K562 (cell line): ENCODE measurements at regions not wholly inside any gene's neighbourhood (a gene's known extent, or its start where the extent isn't known, plus 50 kb on each side); places are given as distances from the start of the nearest gene placed in this dataset.

ENCODE experiments used
- ATAC-seq: fragments of 200-7000 bp; cut with Tn5 transposase; 3 replicates; pipeline ENCODE4 v1.9.1; 2020; ENCODE audit warnings: moderate library complexity
- BruUV-seq: library from RNA; stranded (reverse); fragments of 400-500 nt; replicated peaks from 2 replicates; lab custom pipeline; 2021; lab: Mats Ljungman, UMichigan
- CTCF ChIA-PET: fragments of 300-600 bp; formaldehyde crosslinking; extraction: SDS; loops from one replicate; lab custom pipeline; 2021; ENCODE audit warnings: low intra/inter-chr PET ratio; lab: Yijun Ruan, JAX
- POLR2A ChIA-PET: fragments of 300-600, 350-650 bp; sonication (Branson Sonifier 250); formaldehyde crosslinking; extraction: SDS; loops from one replicate; lab custom pipeline; 2021; ENCODE audit warnings: antibody characterized with exemption, inconsistent platforms; lab: Yijun Ruan, JAX
- DNase-seq, 4 experiments: peaks; one replicate each; pipeline versions ENCODE4 v3.0.0 to v3.0.0-alpha.2; 2011 to 2018; ENCODE audit warnings: low spot score in 3 of 4, mixed read lengths in 3 of 4; ENCODE audit errors: extremely low read depth in 1 of 4
- FAIRE-seq: peaks from 2 replicates; lab custom pipeline; 2011; peaks lifted over from hg19 to GRCh38; lab: Jason Lieb, UNC
- H2AFZ ChIP-seq: 2 replicates; pipeline ENCODE4 v1.6.0; 2011; ENCODE audit warnings: low read depth, low read length, control low read depth, inconsistent platforms
- H3K27ac ChIP-seq: fragments of 200-600 bp; 3 replicates; pipeline ENCODE4 v1.8.0; 2011; ENCODE audit warnings: low read depth, mild to moderate bottlenecking, control low read depth, inconsistent platforms, low read length, moderate library complexity, mixed read lengths; ENCODE audit errors: extremely low read depth
- H3K27me3 ChIP-seq, 2 experiments: fragments of 300-600 bp in 1 of 2; 2 replicates in 1 of 2; 3 replicates in 1 of 2; pipeline versions ENCODE4 v1.6.0 to v1.8.0; 2011; ENCODE audit warnings: inconsistent platforms in 2 of 2, low read length in 2 of 2, mild to moderate bottlenecking in 1 of 2, mixed read lengths in 1 of 2, moderate library complexity in 1 of 2; ENCODE audit not compliant: control insufficient read depth in 2 of 2, insufficient read depth in 2 of 2
- H3K36me3 ChIP-seq: fragments of 300-600 bp; 3 replicates; pipeline ENCODE4 v1.8.0; 2011; ENCODE audit warnings: mild to moderate bottlenecking, low read length, inconsistent platforms; ENCODE audit not compliant: control insufficient read depth, insufficient read depth
- H3K4me1 ChIP-seq, 2 experiments: fragments of 200-600 bp in 1 of 2; replicated peaks in 1 of 2; 2 replicates in 1 of 2; 3 replicates in 1 of 2; pipeline versions ENCODE4 v1.5.1 to v1.8.0; 2011; ENCODE audit warnings: inconsistent platforms in 2 of 2, low read length in 2 of 2, mild to moderate bottlenecking in 1 of 2, mixed read lengths in 1 of 2, moderate library complexity in 1 of 2; ENCODE audit not compliant: control insufficient read depth in 2 of 2, insufficient read depth in 2 of 2
- H3K4me2 ChIP-seq: 2 replicates; pipeline ENCODE4 v1.6.1; 2011; ENCODE audit warnings: low read length, control low read depth, inconsistent platforms, mixed read lengths; ENCODE audit not compliant: insufficient read depth
- H3K4me3 ChIP-seq: fragments of 200-600 bp; sonication (generic), shearing (Covaris generic); 2 replicates; pipeline ENCODE4 v1.5.1; 2016; ENCODE audit warnings: control low read depth, inconsistent platforms
- H3K79me2 ChIP-seq: fragments of 200-600 bp; 3 replicates; pipeline ENCODE4 v1.8.0; 2011; ENCODE audit warnings: low read length, inconsistent platforms; ENCODE audit not compliant: control insufficient read depth, insufficient read depth
- H3K9ac ChIP-seq, 2 experiments: 2 replicates each; pipeline versions ENCODE4 v1.6.0 to v1.6.1; 2011; ENCODE audit warnings: low read depth in 2 of 2, low read length in 2 of 2, control low read depth in 1 of 2, inconsistent platforms in 1 of 2, mild to moderate bottlenecking in 1 of 2, mixed read lengths in 1 of 2; ENCODE audit not compliant: insufficient read depth in 1 of 2
- H3K9me1 ChIP-seq: one replicate; pipeline ENCODE4 v1.6.0; 2011; ENCODE audit warnings: inconsistent platforms, mild to moderate bottlenecking, low read length, moderate library complexity; ENCODE audit not compliant: control insufficient read depth, insufficient read depth
- H3K9me3 ChIP-seq: replicated peaks from 2 replicates; pipeline ENCODE4 v1.5.1; 2011; ENCODE audit warnings: low read depth, low read length, inconsistent platforms; ENCODE audit not compliant: control insufficient read depth, insufficient read depth
- H4K20me1 ChIP-seq: replicated peaks from 2 replicates; pipeline ENCODE4 v1.6.1; 2011; ENCODE audit warnings: low read length, inconsistent platforms, mixed read lengths; ENCODE audit not compliant: control insufficient read depth, insufficient read depth
- MEIS2 ChIP-seq: fragments of 450-650 bp; IDR thresholded peaks from 2 replicates; pipeline ENCODE4 v1.6.1; 2014; ENCODE audit warnings: mild to moderate bottlenecking; ENCODE audit not compliant: partially characterized antibody
- RBM15 ChIP-seq: fragments of 200-400 bp; formaldehyde crosslinking; IDR thresholded peaks from 2 replicates; pipeline ENCODE4 v1.6.1; 2018; ENCODE audit warnings: mild to moderate bottlenecking, low read length, moderate library complexity; ENCODE audit not compliant: insufficient read depth
- WGBS: fragments of 100-300 bp; shearing (Covaris generic); methylation state at CpG from one replicate; pipeline ENCODE4 v1.1.6; 2016; ENCODE audit warnings: low coverage, mixed read lengths; ENCODE audit not compliant: insufficient coverage; ENCODE audit errors: missing lambda C conversion rate; 5-methylcytosine and 5-hydroxymethylcytosine counted together
- in situ Hi-C: fragments of 300-500 bp; cut with MboI; formaldehyde crosslinking; loops from 4 replicates; pipeline ENCODE4 v1.15.0; 2018; ENCODE audit warnings: inconsistent platforms, mixed read lengths
- intact Hi-C: fragments of 100-400 bp; cut with micrococcal nuclease; formaldehyde crosslinking; loops from 2 replicates; pipeline ENCODE4 v1.14.2; 2022
- TF ChIP-seq, protein P1 (sequence below), 2 experiments: IDR thresholded peaks in 1 of 2; conservative IDR thresholded peaks in 1 of 2; 2 replicates each; pipeline ENCODE4 v1.6.1; 2016; ENCODE audit warnings: low read depth in 2 of 2, mild to moderate bottlenecking in 1 of 2, missing compliant biosample characterization in 1 of 2, missing genetic modification characterization in 1 of 2, moderate library complexity in 1 of 2

DNA sequence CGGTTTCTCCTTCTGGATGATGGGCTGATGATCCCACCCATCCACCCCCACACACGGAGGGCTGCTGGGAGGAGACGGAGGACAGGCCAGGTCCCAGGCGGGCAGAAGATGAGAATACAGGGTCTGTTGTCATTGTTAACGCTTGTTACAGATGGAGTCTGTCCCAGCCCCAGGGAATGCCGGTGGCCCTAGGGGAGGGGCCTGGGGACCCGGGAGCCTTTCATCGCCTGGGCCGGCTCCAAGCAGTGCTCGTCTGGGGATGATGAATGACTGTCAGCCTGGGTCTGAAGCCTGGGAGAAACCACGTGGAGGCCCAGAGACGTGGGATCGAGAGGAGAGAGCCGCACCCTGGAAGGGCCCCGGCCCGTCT lies 69.2 kb downstream of the UNCX start:
- Histone ChIP-seq H3K9ac (no peak overlapping the region), H3K36me3 (no peaks in the 10 kb centered on the region), H3K27me3 (peaks cover 29 to 54% of the 10 kb centered on the region in 2 experiments), H3K4me3 (no peak overlapping the region), H2AFZ (no peak overlapping the region), H4K20me1 (peaks cover 10% of the 10 kb centered on the region; the same call in 1 of the 2 replicates), H3K4me2 (no peak overlapping the region), H3K79me2 (no peaks in the 10 kb centered on the region), H3K4me1 (peaks cover 0 to 26% of the 10 kb centered on the region in 2 experiments; a peak in 2 of 5 replicates), H3K9me3 (no peaks in the 10 kb centered on the region), H3K27ac (no peak overlapping the region), H3K9me1 (peaks cover 3% of the 10 kb centered on the region)
- CTCF ChIA-PET = no interaction called here
- FAIRE-seq = no peak
- POLR2A ChIA-PET = interaction anchor here (0.5 kb wide), 1 partner anchor 10 kb away, joined by 3 read pairs; no protein-coding TSS in a partner anchor
- intact Hi-C loops = no loop called here
- no TSS peak for BruUV-seq
- in situ Hi-C loops = no loop called here
- 2% methylated on average over 16 of the region's 16 CpGs for WGBS
- no peak for DNase-seq
- 0 out of 3 replicates have a peak, but pooled peaks have one; percentile 40 for ATAC-seq
- TF ChIP-seq MEIS2 = peak; percentile 58
- TF ChIP-seq, protein P1, sequence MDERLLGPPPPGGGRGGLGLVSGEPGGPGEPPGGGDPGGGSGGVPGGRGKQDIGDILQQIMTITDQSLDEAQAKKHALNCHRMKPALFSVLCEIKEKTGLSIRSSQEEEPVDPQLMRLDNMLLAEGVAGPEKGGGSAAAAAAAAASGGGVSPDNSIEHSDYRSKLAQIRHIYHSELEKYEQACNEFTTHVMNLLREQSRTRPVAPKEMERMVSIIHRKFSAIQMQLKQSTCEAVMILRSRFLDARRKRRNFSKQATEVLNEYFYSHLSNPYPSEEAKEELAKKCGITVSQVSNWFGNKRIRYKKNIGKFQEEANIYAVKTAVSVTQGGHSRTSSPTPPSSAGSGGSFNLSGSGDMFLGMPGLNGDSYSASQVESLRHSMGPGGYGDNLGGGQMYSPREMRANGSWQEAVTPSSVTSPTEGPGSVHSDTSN (CRISPR knock-in tag; IDR thresholded peaks at IDR 0.05; ENCODE audit: low read depth) = no peak
- TF ChIP-seq, protein P1 (tag; conservative IDR thresholded peaks at IDR 0.05; ENCODE audit: low read depth) = 0 out of 2 replicates have a peak, but pooled peaks have one; percentile 27
- TF ChIP-seq RBM15 = no peak
